PC-3 (cell line): ENCODE measurements at regions not wholly inside any gene's neighbourhood (a gene's known extent, or its start where the extent isn't known, plus 50 kb on each side); places are given as distances from the start of the nearest gene placed in this dataset.
"Not testable (repeated sequence)": the region's sequence is repeated elsewhere in the genome, so short reads cannot be mapped to it uniquely, and the experiment has no call there.

ENCODE experiments used
- EZH2 ChIP-seq: fragments of 300-600 bp; sonication (generic); IDR thresholded peaks from one replicate; pipeline ENCODE4 v1.6.1; 2017; ENCODE audit warnings: antibody characterized with exemption, mild to moderate bottlenecking, low read length; ENCODE audit not compliant: unreplicated experiment
- EZH2phosphoT487 ChIP-seq: fragments of 300-600 bp; sonication (generic); IDR thresholded peaks from 2 replicates; pipeline ENCODE4 v1.6.1; 2018; ENCODE audit warnings: mild to moderate bottlenecking, antibody characterized with exemption, low read length, borderline replicate concordance
- TF ChIP-seq, protein P1 (sequence below): fragments of 300-600 bp; sonication (generic); conservative IDR thresholded peaks from 2 replicates; pipeline ENCODE4 v1.5.1; 2017; ENCODE audit warnings: antibody characterized with exemption, low read depth, mild to moderate bottlenecking, low read length

DNA sequence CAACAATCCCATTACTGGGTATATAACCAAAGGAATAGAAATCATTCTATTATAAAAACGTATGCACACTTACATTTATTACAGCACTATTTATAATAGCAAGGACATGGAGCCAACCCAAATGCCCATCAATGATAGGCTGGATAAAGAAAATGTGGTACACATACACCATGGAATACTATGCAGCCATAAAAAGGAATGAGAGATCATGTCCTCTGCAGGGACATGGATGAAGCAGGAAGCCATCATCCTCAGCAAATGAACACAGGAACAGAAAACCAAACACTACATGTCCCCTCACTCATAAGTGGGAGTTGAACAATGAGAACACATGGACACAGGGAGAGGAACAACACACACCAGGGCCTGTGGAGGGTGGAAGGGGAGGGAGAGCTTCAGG lies 157.4 kb upstream of the C11orf58 start:
- TF ChIP-seq, protein P1, sequence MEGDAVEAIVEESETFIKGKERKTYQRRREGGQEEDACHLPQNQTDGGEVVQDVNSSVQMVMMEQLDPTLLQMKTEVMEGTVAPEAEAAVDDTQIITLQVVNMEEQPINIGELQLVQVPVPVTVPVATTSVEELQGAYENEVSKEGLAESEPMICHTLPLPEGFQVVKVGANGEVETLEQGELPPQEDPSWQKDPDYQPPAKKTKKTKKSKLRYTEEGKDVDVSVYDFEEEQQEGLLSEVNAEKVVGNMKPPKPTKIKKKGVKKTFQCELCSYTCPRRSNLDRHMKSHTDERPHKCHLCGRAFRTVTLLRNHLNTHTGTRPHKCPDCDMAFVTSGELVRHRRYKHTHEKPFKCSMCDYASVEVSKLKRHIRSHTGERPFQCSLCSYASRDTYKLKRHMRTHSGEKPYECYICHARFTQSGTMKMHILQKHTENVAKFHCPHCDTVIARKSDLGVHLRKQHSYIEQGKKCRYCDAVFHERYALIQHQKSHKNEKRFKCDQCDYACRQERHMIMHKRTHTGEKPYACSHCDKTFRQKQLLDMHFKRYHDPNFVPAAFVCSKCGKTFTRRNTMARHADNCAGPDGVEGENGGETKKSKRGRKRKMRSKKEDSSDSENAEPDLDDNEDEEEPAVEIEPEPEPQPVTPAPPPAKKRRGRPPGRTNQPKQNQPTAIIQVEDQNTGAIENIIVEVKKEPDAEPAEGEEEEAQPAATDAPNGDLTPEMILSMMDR = not testable (repeated sequence)
- not testable (repeated sequence) for TF ChIP-seq EZH2, EZH2phosphoT487
